ENCODE measurements at regions not wholly inside any gene's neighbourhood (a gene's known extent, or its start where the extent isn't known, plus 50 kb on each side); places are given as distances from the start of the nearest gene placed in this dataset.

DNA sequence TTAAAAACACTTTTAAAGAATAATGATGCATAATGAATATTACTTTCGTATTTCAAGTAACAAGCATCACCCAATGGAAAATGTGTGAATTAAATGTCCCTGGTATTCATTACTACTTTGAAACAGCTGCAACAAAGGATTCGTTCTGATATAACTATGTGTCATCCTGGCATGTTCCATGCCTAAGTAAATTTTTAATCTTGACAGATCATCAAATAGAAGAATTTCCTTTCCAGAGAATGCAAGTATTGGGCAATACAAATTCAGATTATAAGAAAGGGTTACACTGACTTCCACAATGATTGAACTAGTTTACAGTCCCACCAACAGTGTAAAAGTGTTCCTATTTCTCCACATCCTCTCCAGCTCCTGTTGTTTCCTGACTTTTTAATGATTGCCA, 105.3 kb downstream of the SPCS3 start:
- no peak for ATAC-seq
- Histone ChIP-seq H3K4me1 (ENCODE audit: insufficient read depth, low read length) (no peaks in the 10 kb centered on the region), H3K27me3 (ENCODE audit: control insufficient read depth in 1 of 2, insufficient read depth in 2 of 2, low read length in 2 of 2) (no peaks in the 10 kb centered on the region), H3K36me3 (replicated peaks in 1 of 2; ENCODE audit: control insufficient read depth in 1 of 2, insufficient read depth in 2 of 2, low read length in 2 of 2) (no peaks in the 10 kb centered on the region), H3K9me3 (ENCODE audit: low read length) (no peaks in the 10 kb centered on the region), H3K9ac (ENCODE audit: insufficient read depth, low read depth, low read length) (no peak overlapping the region), H3K4me3 (replicated peaks in 1 of 3; ENCODE audit: insufficient read depth in 1 of 3, low read depth in 2 of 3, low read length in 3 of 3) (no peak overlapping the region), H4K20me1 (ENCODE audit: insufficient read depth, low read length) (no peaks in the 10 kb centered on the region), H2AFZ (ENCODE audit: low read length) (no peak overlapping the region), H3K79me2 (ENCODE audit: insufficient read depth, low read length) (no peaks in the 10 kb centered on the region), H3K4me2 (ENCODE audit: low read depth, low read length) (no peak overlapping the region), H3K27ac (ENCODE audit: extremely low read length, insufficient read depth, low read length) (no peak overlapping the region)
- no peak for FAIRE-seq
- intact Hi-C loops (cut with micrococcal nuclease; ENCODE audit: unreplicated experiment) (no loop called here), in situ Hi-C loops (cut with HindIII; ENCODE audit: extremely low pct_ligation_motif_present, low pct_unique_long_range_greater_than_20kb) (no loop called here)
- TF ChIP-seq HNF1A (IDR thresholded peaks at IDR 0.05; ENCODE audit: low read depth) (no peak), HNF1A (CRISPR knock-in tag; IDR thresholded peaks at IDR 0.05; ENCODE audit: borderline replicate concordance) (no peak), ZNF160 (CRISPR knock-in tag; IDR thresholded peaks at IDR 0.05) (no peak)
- CTCF ChIA-PET (ENCODE audit: low intra/inter-chr PET ratio, low total read pairs) = no interaction called here
- POLR2A ChIA-PET = no interaction called here
- 6% methylated on average over 2 of the region's 2 CpGs for WGBS (ENCODE audit: low lambda C conversion rate)
- DNase-seq (ENCODE audit: low spot score) = no peak
- BruUV-seq (replicated peaks) = no TSS peak

- CTCF ChIA-PET (ENCODE audit: low intra/inter-chr PET ratio, low total read pairs) = no interaction called here
- no peak overlapping the region for H2AFZ ChIP-seq (ENCODE audit: low read length)
Observed at GRCh38 chr4:176432811-176433540, 113.2 kb downstream of the SPCS3 start.

More at GRCh38 chr4:176432811-176433540, 113.2 kb downstream of the SPCS3 start:
- Histone ChIP-seq H3K27me3 (ENCODE audit: control insufficient read depth in 1 of 2, insufficient read depth in 2 of 2, low read length in 2 of 2) (no peaks in the 10 kb centered on the region), H3K4me2 (ENCODE audit: low read depth, low read length) (no peak overlapping the region), H3K9ac (ENCODE audit: insufficient read depth, low read depth, low read length) (no peak overlapping the region), H3K9me3 (ENCODE audit: low read length) (no peaks in the 10 kb centered on the region), H3K4me1 (ENCODE audit: insufficient read depth, low read length) (no peaks in the 10 kb centered on the region), H4K20me1 (ENCODE audit: insufficient read depth, low read length) (no peaks in the 10 kb centered on the region), H3K4me3 (replicated peaks in 1 of 3; ENCODE audit: insufficient read depth in 1 of 3, low read depth in 2 of 3, low read length in 3 of 3) (no peak overlapping the region), H3K27ac (ENCODE audit: extremely low read length, insufficient read depth, low read length) (no peak overlapping the region), H3K79me2 (ENCODE audit: insufficient read depth, low read length) (no peaks in the 10 kb centered on the region), H3K36me3 (replicated peaks in 1 of 2; ENCODE audit: control insufficient read depth in 1 of 2, insufficient read depth in 2 of 2, low read length in 2 of 2) (no peaks in the 10 kb centered on the region)
- ATAC-seq (no peak), DNase-seq (ENCODE audit: low spot score) (no peak), FAIRE-seq (no peak)
- TF ChIP-seq, protein P1, sequence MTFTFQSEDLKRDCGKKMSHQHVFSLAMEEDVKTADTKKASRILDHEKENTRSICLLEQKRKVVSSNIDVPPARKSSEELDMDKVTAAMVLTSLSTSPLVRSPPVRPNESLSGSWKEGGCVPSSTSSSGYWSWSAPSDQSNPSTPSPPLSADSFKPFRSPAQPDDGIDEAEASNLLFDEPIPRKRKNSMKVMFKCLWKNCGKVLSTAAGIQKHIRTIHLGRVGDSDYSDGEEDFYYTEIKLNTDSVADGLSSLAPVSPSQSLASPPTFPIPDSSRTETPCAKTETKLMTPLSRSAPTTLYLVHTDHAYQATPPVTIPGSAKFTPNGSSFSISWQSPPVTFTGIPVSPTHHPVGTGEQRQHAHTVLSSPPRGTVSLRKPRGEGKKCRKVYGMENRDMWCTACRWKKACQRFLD (CRISPR knock-in tag; IDR thresholded peaks at IDR 0.05; ENCODE audit: borderline replicate concordance) = no peak
- TF ChIP-seq ZNF263 (CRISPR knock-in tag; IDR thresholded peaks at IDR 0.05) (no peak), SOX13 (IDR thresholded peaks at IDR 0.05) (no peak), SOX13 (CRISPR knock-in tag; conservative IDR thresholded peaks at IDR 0.05 in 1 of 2, IDR thresholded peaks at IDR 0.05 in 1 of 2) (no peak), BATF2 (CRISPR knock-in tag; IDR thresholded peaks at IDR 0.05) (no peak)
- intact Hi-C loops (cut with micrococcal nuclease; ENCODE audit: unreplicated experiment) = no loop called here
- under 1% methylated on average over 6 of the region's 6 CpGs for WGBS (ENCODE audit: low lambda C conversion rate)
- BruUV-seq (replicated peaks) = no TSS peak
- in situ Hi-C loops (cut with HindIII; ENCODE audit: extremely low pct_ligation_motif_present, low pct_unique_long_range_greater_than_20kb) = no loop called here
- POLR2A ChIA-PET = no interaction called here
